PC-9 (cell line): ENCODE measurements at regions not wholly inside any gene's neighbourhood (a gene's known extent, or its start where the extent isn't known, plus 50 kb on each side); places are given as distances from the start of the nearest gene placed in this dataset.
"Not testable (repeated sequence)": the region's sequence is repeated elsewhere in the genome, so short reads cannot be mapped to it uniquely, and the experiment has no call there.

Experiments
- BruUV-seq: library from RNA; stranded (reverse); fragments of 400-500 nt; replicated peaks from 2 replicates; lab custom pipeline; 2021; lab: Mats Ljungman, UMichigan
- CTCF ChIA-PET: fragments of 300-600 bp; sonication (Branson Sonifier 250); formaldehyde crosslinking; loops from one replicate; lab custom pipeline; 2022; ENCODE audit warnings: antibody characterized with exemption; lab: Charles Lee
- POLR2A ChIA-PET: fragments of 300-600 bp; sonication (Branson Sonifier 250); formaldehyde crosslinking; loops from one replicate; lab custom pipeline; 2022; ENCODE audit warnings: antibody characterized with exemption; ENCODE audit not compliant: unreplicated experiment; lab: Charles Lee
- DNase-seq, 2 experiments: peaks; one replicate each; pipeline versions ENCODE4 v3.0.0 to v3.0.0-alpha.2; 2015 to 2022; ENCODE audit warnings: mixed read lengths in 1 of 2
- H2AFZ ChIP-seq: fragments of 200-600 bp; sonication (generic); 2 replicates; pipeline ENCODE4 v1.8.1; 2017; ENCODE audit warnings: antibody characterized with exemption
- H3F3A ChIP-seq: fragments of 200-600 bp; sonication (generic); 2 replicates; pipeline ENCODE4 v1.8.1; 2017; ENCODE audit warnings: antibody characterized with exemption, mild to moderate bottlenecking, low read depth; ENCODE audit not compliant: insufficient read depth
- H3K27ac ChIP-seq: fragments of 200-600 bp; sonication (generic); 2 replicates; pipeline ENCODE4 v1.6.1; 2016; ENCODE audit warnings: mixed run types
- H3K27me3 ChIP-seq: fragments of 200-600 bp; sonication (generic); 2 replicates; pipeline ENCODE4 v1.6.1; 2016; ENCODE audit warnings: low read depth, mixed run types; ENCODE audit not compliant: insufficient read depth
- H3K36me3 ChIP-seq: fragments of 200-600 bp; sonication (generic); 2 replicates; pipeline ENCODE4 v1.6.1; 2016; ENCODE audit warnings: low read depth, mixed run types
- H3K4me1 ChIP-seq: fragments of 200-600 bp; sonication (generic); replicated peaks from 2 replicates; pipeline ENCODE4 v1.6.1; 2016; ENCODE audit warnings: mixed run types; ENCODE audit not compliant: insufficient read depth
- H3K4me2 ChIP-seq: fragments of 200-600 bp; sonication (generic); 2 replicates; pipeline ENCODE4 v1.6.1; 2017; ENCODE audit warnings: mixed run types
- H3K4me3 ChIP-seq: fragments of 200-600 bp; sonication (generic); 2 replicates; pipeline ENCODE4 v1.6.1; 2016; ENCODE audit warnings: mixed run types
- H3K79me2 ChIP-seq: fragments of 200-600 bp; sonication (generic); 2 replicates; pipeline ENCODE4 v1.6.1; 2017; ENCODE audit warnings: low read depth, mixed run types
- H3K9me2 ChIP-seq: fragments of 200-600 bp; sonication (generic); 2 replicates; pipeline ENCODE4 v1.8.1; 2017; ENCODE audit warnings: mild to moderate bottlenecking; ENCODE audit not compliant: insufficient read depth
- H3K9me3 ChIP-seq: fragments of 200-600 bp; sonication (generic); 2 replicates; pipeline ENCODE4 v1.8.1; 2016; ENCODE audit warnings: low read depth; ENCODE audit not compliant: insufficient read depth
- H4K20me1 ChIP-seq: fragments of 200-600 bp; sonication (generic); 2 replicates; pipeline ENCODE4 v1.8.1; 2017; ENCODE audit not compliant: insufficient read depth
- CTCF ChIP-seq: fragments of 200-600 bp; sonication (generic); conservative IDR thresholded peaks from 2 replicates; pipeline ENCODE4 v1.6.1; 2017; ENCODE audit warnings: mixed run types, antibody characterized with exemption, mild to moderate bottlenecking, moderate library complexity
- EZH2 ChIP-seq: fragments of 200-600 bp; sonication (generic); IDR thresholded peaks from 2 replicates; pipeline ENCODE4 v1.8.0; 2017; ENCODE audit warnings: antibody characterized with exemption, low read depth
- intact Hi-C: fragments of 100-400 bp; cut with micrococcal nuclease; formaldehyde crosslinking; loops from one replicate; pipeline ENCODE4 v1.10.0; 2022; ENCODE audit not compliant: unreplicated experiment

- no peak overlapping the region for H2AFZ ChIP-seq
- ChIA-PET CTCF (no interaction called here), POLR2A (no interaction called here)
- H3K79me2 ChIP-seq = no peaks in the 10 kb centered on the region
- no peaks in the 10 kb centered on the region for H3K9me2 ChIP-seq
- H3K4me2 ChIP-seq = no peak overlapping the region
- no peaks in the 10 kb centered on the region for H3K27me3 ChIP-seq
- no TSS peak for BruUV-seq
- H4K20me1 ChIP-seq = no peaks in the 10 kb centered on the region
- no peaks in the 10 kb centered on the region for H3K9me3 ChIP-seq
- H3K4me3 ChIP-seq = no peak overlapping the region
- no peak for DNase-seq
- no peak overlapping the region for H3K27ac ChIP-seq
- H3F3A ChIP-seq = no peaks in the 10 kb centered on the region
- H3K36me3 ChIP-seq = no peaks in the 10 kb centered on the region
- intact Hi-C loops = no loop called here
- no peaks in the 10 kb centered on the region for H3K4me1 ChIP-seq
- TF ChIP-seq EZH2 = no peak
- no peak for TF ChIP-seq CTCF
Measured at GRCh38 chr9:2274762-2275161, 259.6 kb downstream of the SMARCA2 start.

GRCh38 chr9:2276296-2276695, 261.1 kb downstream of the SMARCA2 start:
- H3K9me2 ChIP-seq = no peaks in the 10 kb centered on the region
- H3K9me3 ChIP-seq = no peaks in the 10 kb centered on the region
- CTCF ChIA-PET = no interaction called here
- H2AFZ ChIP-seq = no peak overlapping the region
- no peaks in the 10 kb centered on the region; the same call in 1 of the 2 replicates for H3F3A ChIP-seq
- H3K4me1 ChIP-seq = peaks cover 6% of the 10 kb centered on the region; the same call in 1 of the 2 replicates
- no peak overlapping the region for H3K4me2 ChIP-seq
- no peak for DNase-seq
- H4K20me1 ChIP-seq = no peaks in the 10 kb centered on the region
- POLR2A ChIA-PET = no interaction called here
- no peaks in the 10 kb centered on the region for H3K79me2 ChIP-seq
- H3K27ac ChIP-seq = no peak overlapping the region
- no peak overlapping the region for H3K4me3 ChIP-seq
- H3K27me3 ChIP-seq = no peaks in the 10 kb centered on the region
- no TSS peak for BruUV-seq
- intact Hi-C loops = no loop called here
- no peaks in the 10 kb centered on the region for H3K36me3 ChIP-seq
- TF ChIP-seq EZH2 (no peak), CTCF (no peak)

GRCh38 chr9:2277133-2277532, 262.0 kb downstream of the SMARCA2 start:
- CTCF ChIA-PET, H3K4me2 ChIP-seq, H3K9me3 ChIP-seq, H4K20me1 ChIP-seq, H3K36me3 ChIP-seq, H3K27ac ChIP-seq, H3K9me2 ChIP-seq, POLR2A ChIA-PET, H3K79me2 ChIP-seq, BruUV-seq, H2AFZ ChIP-seq, intact Hi-C loops, DNase-seq, H3K27me3 ChIP-seq, H3F3A ChIP-seq, H3K4me3 ChIP-seq: not testable (repeated sequence)
- peaks cover 12% of the 10 kb centered on the region for H3K4me1 ChIP-seq

GRCh38 chr9:2277644-2278043, 262.5 kb downstream of the SMARCA2 start:
- DNase-seq, H3K36me3 ChIP-seq, H3K4me2 ChIP-seq, H3K27ac ChIP-seq, H3K9me2 ChIP-seq, H3K4me3 ChIP-seq, BruUV-seq, H3K27me3 ChIP-seq, CTCF ChIA-PET, H4K20me1 ChIP-seq, intact Hi-C loops, H2AFZ ChIP-seq, H3K9me3 ChIP-seq, POLR2A ChIA-PET, H3K79me2 ChIP-seq: not testable (repeated sequence)
- Histone ChIP-seq H3F3A (peaks cover 11% of the 10 kb centered on the region; the same call in 1 of the 2 replicates), H3K4me1 (peaks cover 17% of the 10 kb centered on the region)

GRCh38 chr9:2279138-2279537, 264.0 kb downstream of the SMARCA2 start:
- H3K27me3 ChIP-seq, intact Hi-C loops, CTCF ChIA-PET, H3K79me2 ChIP-seq, BruUV-seq, H4K20me1 ChIP-seq, H2AFZ ChIP-seq, H3K9me2 ChIP-seq, H3K27ac ChIP-seq, POLR2A ChIA-PET, H3K4me3 ChIP-seq, H3K36me3 ChIP-seq, H3K9me3 ChIP-seq: not testable (repeated sequence)
- H3K4me2 ChIP-seq = peak overlapping the region; percentile 44
- peak in 1 of 2 experiments; percentile 56 for DNase-seq
- H3F3A ChIP-seq = peaks cover 12% of the 10 kb centered on the region; the same call in 1 of the 2 replicates
- H3K4me1 ChIP-seq = peaks cover 18% of the 10 kb centered on the region
